Uterus (tissue), 2 donors: ENCODE measurements at regions not wholly inside any gene's neighbourhood (a gene's known extent, or its start where the extent isn't known, plus 50 kb on each side); places are given as distances from the start of the nearest gene placed in this dataset.

Source experiments
- POLR2A ChIP-seq, 2 donors: fragments of 450-650 bp; IDR thresholded peaks; one replicate each; pipeline ENCODE4 v1.6.1; 2016; ENCODE audit warnings: antibody characterized with exemption in 2 of 2, mild to moderate bottlenecking in 1 of 2, moderate library complexity in 1 of 2
- TF ChIP-seq, protein P1 (sequence below), 4 experiments: fragments of 200-600 bp in 2 of 4; fragments of 450-650 bp in 2 of 4; sonication (generic) in 2 of 4; IDR thresholded peaks; one replicate each; pipeline ENCODE4 v1.5.1; 2016 to 2019; ENCODE audit warnings: antibody characterized with exemption in 4 of 4, mild to moderate bottlenecking in 2 of 4, moderate library complexity in 1 of 4

DNA sequence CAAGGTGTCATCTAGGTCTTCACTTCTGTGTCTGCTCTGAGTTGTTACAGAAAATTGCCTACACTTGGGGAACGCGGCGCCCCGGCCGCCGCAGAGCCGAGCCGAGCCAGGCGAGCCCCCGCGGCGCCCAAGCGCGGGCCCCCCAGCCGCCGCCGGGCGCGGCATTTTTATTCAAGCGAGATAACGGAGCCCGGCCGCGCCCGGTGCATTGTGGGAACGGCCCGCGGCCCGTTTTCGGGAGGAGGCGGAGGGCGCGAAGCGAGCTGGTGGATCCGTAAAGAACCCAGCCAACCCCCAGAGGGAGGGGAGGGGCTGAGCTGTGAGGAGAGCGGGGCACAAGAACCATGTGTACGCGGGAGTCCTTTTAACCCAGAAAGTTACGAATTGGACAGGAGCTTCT is 191.8 kb downstream of the FTCDNL1 start:
- TF ChIP-seq, protein P1, sequence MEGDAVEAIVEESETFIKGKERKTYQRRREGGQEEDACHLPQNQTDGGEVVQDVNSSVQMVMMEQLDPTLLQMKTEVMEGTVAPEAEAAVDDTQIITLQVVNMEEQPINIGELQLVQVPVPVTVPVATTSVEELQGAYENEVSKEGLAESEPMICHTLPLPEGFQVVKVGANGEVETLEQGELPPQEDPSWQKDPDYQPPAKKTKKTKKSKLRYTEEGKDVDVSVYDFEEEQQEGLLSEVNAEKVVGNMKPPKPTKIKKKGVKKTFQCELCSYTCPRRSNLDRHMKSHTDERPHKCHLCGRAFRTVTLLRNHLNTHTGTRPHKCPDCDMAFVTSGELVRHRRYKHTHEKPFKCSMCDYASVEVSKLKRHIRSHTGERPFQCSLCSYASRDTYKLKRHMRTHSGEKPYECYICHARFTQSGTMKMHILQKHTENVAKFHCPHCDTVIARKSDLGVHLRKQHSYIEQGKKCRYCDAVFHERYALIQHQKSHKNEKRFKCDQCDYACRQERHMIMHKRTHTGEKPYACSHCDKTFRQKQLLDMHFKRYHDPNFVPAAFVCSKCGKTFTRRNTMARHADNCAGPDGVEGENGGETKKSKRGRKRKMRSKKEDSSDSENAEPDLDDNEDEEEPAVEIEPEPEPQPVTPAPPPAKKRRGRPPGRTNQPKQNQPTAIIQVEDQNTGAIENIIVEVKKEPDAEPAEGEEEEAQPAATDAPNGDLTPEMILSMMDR (IDR thresholded peaks at IDR 0.05): no peak
- no peak for TF ChIP-seq POLR2A (IDR thresholded peaks at IDR 0.05)
